Forelimb muscle (tissue), 1 donor: ENCODE measurements at regions not wholly inside any gene's neighbourhood (a gene's known extent, or its start where the extent isn't known, plus 50 kb on each side); places are given as distances from the start of the nearest gene placed in this dataset.
A peak's percentile ranks its signal among the peaks of the same experiment; 100 is the strongest.
"Not testable (repeated sequence)": the region's sequence is repeated elsewhere in the genome, so short reads cannot be mapped to it uniquely, and the experiment has no call there.

Source experiments
- DNase-seq: peaks from one replicate; pipeline ENCODE4 v3.0.0-alpha.2; 2013; ENCODE audit warnings: low read depth

GRCh38 chr5:39558541-39558940, 133.8 kb upstream of the DAB2 start:
- DNase-seq = no peak

GRCh38 chr5:39555788-39556187, 131.0 kb upstream of the DAB2 start:
- DNase-seq = no peak

- peak; percentile 99 for DNase-seq
These were observed 122.9 kb upstream of the DAB2 start for GRCh38 chr5:39547553-39548154.

- DNase-seq = no peak
These were observed 120.2 kb upstream of the DAB2 start for GRCh38 chr5:39544941-39545340.

GRCh38 chr5:39543335-39543734, 118.6 kb upstream of the DAB2 start:
- DNase-seq = no peak

GRCh38 chr5:39542511-39543285, 117.9 kb upstream of the DAB2 start:
- no peak for DNase-seq

- DNase-seq = no peak
These were observed 117.1 kb upstream of the DAB2 start for GRCh38 chr5:39541920-39542319.

- DNase-seq = no peak
These were observed 114.7 kb upstream of the DAB2 start for GRCh38 chr5:39539470-39539869.

- DNase-seq = no peak
These were observed 109.9 kb upstream of the DAB2 start for GRCh38 chr5:39534690-39535089.

GRCh38 chr5:39533749-39534148, 109.0 kb upstream of the DAB2 start:
- DNase-seq = no peak

- no peak for DNase-seq
These were observed 107.7 kb upstream of the DAB2 start for GRCh38 chr5:39532511-39532910.

- DNase-seq = no peak
These were observed 106.5 kb upstream of the DAB2 start for GRCh38 chr5:39531306-39531705.

- no peak for DNase-seq
These were observed 102.2 kb upstream of the DAB2 start for GRCh38 chr5:39526914-39527477.

- not testable (repeated sequence) for DNase-seq
These were observed 101.0 kb upstream of the DAB2 start for GRCh38 chr5:39525781-39526180.

- no peak for DNase-seq
These were observed 100.5 kb upstream of the DAB2 start for GRCh38 chr5:39525271-39525670.

- DNase-seq = no peak
These were observed 99.0 kb upstream of the DAB2 start for GRCh38 chr5:39523821-39524220.

GRCh38 chr5:39521940-39522590, 97.3 kb upstream of the DAB2 start:
- no peak for DNase-seq

GRCh38 chr5:39521098-39521860, 96.5 kb upstream of the DAB2 start:
- DNase-seq = no peak

GRCh38 chr5:39520232-39520572, 95.4 kb upstream of the DAB2 start:
- peak; percentile 84 for DNase-seq

- DNase-seq = no peak
These were observed 94.9 kb upstream of the DAB2 start for GRCh38 chr5:39519566-39520231.

- no peak for DNase-seq
These were observed 94.3 kb upstream of the DAB2 start for GRCh38 chr5:39519079-39519478.

- no peak for DNase-seq
These were observed 93.7 kb upstream of the DAB2 start for GRCh38 chr5:39518516-39518915.
